RCC 7860 (cell line): ENCODE measurements at regions not wholly inside any gene's neighbourhood (a gene's known extent, or its start where the extent isn't known, plus 50 kb on each side); places are given as distances from the start of the nearest gene placed in this dataset.

Experiments used
- DNase-seq: peaks from one replicate; pipeline ENCODE4 v3.0.0-alpha.2; 2015; ENCODE audit warnings: low spot score
- FAIRE-seq: peaks from 2 replicates; lab custom pipeline; 2012; peaks lifted over from hg19 to GRCh38; lab: Jason Lieb, UNC

DNA sequence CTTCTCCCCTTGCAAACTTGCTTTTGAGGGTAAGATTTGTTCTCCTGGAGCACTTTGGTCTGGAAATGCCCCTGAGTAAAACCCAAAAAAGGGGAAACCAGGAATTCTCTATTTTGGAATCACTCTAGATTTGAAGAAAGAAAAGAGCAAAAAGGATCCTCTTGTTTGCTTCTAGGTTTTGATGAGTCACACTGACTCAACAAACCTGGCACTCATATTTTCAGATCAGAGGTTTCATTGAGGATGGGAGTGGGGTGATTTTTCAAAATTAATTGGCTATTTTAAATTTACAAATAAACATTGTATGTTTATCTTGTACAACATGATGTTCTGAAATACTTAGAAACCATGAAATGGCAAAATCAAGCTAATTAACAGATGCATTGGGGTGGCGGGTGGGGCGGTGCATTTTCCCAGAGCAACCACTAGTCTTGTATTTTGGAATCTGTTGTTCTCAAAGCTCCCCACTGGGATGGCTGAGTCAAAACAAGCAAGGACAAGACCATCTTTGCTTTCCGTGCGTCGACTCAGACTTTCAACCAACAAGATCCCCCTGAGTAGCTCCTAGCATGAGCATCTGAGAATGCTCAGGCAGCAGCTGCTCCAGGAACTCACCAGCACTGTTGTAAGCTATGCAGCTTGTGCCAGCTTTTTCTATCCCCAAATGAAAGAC, 451.4 kb downstream of the WDR72 start:
- FAIRE-seq (no peak), DNase-seq (no peak)

DNA sequence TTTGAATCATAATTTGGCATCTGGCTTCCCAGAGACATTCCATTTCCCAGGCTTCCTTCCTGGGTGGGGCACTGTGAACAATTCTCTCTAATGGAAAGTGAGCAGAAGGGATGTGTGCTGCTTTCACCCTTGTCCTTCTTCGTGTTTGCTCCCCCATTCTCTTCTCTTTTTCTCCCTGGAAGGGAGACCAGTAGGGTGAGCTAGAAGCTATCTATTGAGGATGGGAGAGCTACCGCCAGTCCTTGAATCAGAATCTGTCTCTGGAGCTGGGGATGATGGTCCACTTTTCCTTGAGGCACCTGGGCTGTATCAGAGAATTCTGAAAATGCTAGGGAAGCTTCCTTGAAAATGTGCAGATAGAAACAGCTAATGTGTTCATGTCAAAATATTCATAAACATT, 453.9 kb downstream of the WDR72 start:
- FAIRE-seq, result no peak
- DNase-seq, result no peak

DNA sequence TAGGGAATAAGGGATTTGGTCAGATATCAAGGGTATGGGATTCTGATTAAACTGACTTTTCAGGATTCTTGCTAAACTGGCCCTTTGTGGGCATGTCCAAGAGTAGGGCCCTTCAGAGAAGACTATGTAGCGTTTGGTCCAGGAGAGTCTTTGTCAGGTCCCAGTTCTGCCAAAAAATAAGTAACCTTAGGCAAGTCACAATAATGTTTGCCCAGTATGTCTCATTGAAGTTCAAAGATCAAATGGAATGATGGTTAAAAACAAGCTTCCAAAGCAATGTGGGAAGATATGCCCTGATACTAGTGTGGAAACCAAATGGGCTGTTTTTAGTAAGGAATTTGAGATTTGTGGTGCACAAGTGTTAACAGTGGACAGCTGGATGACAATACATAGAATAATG, 454.4 kb downstream of the WDR72 start:
- FAIRE-seq, result no peak

DNA sequence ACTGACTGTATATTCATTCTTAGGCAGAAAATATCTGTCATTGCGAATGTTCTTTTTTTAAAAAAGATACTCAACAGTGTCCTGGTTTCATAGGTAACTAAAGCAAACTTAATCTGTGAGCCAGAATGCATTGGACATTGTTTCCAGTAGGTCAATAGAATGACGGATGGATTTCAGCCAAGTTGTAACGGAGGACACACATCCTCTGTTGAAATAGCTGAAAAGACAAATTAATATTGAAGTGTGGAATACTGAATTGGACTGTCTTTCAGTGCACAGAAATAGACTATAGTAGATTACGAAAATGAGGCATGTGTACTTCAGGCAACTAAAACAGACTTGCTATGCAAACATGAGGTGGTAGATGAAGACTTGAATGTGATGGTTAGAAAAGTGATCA, 461.6 kb downstream of the WDR72 start:
- no peak for DNase-seq

More for the DNA sequence above, 454.4 kb downstream of the WDR72 start:
- no peak for DNase-seq

DNA sequence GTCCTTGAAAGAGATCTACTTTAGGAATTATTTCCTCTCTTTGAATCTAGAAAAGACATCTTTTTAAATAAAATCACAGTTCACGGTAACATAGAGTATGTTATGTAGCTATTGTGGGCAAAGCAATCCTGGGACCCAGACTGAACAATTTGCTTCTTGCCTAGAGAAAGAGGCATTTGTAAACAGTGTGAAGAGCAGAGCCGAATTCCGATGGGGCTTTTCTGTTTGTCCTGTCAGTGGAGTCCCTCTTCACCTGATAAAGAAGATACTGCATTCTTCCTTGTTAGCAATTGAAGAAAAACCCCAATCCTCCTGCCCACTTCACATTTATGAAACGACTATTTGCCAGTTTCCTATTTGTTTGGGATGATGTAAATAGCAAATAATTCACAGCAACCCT, 462.9 kb downstream of the WDR72 start:
- FAIRE-seq (no peak), DNase-seq (no peak)

More for the DNA sequence above, 461.6 kb downstream of the WDR72 start:
- FAIRE-seq, result no peak

DNA sequence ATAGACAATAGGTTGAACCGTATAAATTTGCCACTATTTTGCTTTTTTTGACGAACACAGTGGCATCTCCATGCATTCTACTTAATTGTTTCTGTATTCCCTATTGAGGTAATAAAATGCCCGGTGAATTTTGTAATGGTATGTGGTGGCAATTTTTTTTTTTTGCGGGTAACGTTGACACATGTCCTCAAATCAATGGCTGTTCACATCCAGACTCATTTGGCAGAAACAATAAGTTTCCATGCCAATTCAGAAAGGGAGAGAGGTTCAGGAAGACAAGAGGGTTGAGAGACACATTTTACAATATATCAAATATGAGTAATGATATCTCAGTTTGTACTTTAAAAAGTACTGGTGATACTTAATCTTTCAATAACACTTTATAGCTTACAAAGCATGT, 463.9 kb downstream of the WDR72 start:
- FAIRE-seq, result no peak

DNA sequence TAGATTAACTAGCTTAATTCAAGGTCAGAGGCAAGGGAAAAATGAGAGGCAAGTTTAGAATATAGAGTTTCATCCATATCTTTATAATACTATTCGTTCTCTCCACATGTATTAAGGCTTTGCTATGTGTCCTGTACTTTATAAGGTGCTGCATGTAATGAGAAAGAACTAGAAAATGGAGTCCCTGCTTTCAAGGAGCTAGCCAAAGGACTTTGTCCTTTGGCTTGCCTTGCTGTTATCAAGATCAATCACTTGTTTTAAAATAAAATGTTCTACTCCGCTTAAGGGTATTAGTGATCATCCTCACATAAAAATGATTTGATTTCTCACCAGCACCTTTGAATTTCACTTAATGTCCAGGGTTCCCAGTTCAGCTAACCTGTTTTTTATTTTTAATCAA, 470.9 kb downstream of the WDR72 start:
- DNase-seq, result no peak
- FAIRE-seq, result no peak

More for the DNA sequence above, 463.9 kb downstream of the WDR72 start:
- DNase-seq, result no peak

DNA sequence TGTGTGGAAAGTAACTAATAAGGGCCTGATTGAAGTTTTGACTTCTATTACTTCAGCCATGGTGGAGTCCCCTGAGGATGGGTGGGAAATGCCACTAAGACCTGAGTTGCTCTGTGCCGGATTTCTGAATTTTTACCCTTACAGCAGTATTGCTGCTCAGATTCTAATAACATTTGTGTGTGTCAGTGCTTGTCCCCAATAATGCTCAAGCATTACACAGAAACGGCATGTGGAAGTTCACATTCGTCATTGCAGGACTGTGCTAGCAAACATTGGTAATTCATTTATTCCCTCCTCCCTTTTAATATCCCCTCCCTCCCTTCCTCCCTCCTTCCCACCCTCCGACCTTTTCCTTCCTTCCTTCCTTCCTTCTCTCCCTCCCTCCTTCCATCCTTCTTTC, 484.5 kb upstream of the ONECUT1 start:
- FAIRE-seq (no peak), DNase-seq (no peak)

DNA sequence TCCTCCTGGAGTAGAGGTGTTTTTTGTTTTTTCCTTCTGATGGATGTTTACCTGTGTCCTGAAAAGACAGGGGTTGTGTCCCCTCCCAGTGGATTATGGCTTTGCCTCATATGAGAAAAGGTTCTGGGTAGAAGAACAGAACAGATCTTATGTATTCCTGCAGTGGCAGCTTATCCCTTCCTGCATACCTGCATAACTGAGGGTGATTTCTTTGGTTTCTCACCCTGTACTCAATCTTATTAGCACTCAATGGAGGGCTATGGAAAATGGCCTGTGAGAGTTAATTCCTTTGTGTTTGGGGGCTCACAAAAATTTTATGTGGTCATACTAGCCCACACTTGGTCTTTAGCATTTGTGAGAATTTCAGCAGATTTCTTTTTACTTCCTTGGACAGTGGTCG, 482.0 kb upstream of the ONECUT1 start:
- DNase-seq, result no peak
- FAIRE-seq, result no peak

DNA sequence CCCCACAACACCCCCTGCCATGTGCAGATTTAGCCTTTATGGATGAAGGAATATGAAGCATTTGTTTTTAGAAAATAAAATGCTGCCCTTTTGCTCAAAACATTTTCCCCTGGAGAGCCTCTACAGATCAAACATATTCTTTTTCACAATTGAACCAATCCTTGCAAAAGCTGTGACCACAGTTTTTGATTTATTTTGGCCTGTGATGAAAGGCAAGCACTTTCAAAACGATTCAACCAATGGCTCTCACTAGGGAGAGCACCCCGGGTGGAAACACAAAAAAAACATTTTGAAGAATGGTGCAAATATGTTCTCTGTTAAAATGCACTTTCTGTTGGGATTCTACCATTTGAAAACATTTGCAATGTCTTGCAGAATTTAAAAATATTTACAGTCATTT, 476.0 kb upstream of the ONECUT1 start:
- FAIRE-seq, result no peak
- no peak for DNase-seq

DNA sequence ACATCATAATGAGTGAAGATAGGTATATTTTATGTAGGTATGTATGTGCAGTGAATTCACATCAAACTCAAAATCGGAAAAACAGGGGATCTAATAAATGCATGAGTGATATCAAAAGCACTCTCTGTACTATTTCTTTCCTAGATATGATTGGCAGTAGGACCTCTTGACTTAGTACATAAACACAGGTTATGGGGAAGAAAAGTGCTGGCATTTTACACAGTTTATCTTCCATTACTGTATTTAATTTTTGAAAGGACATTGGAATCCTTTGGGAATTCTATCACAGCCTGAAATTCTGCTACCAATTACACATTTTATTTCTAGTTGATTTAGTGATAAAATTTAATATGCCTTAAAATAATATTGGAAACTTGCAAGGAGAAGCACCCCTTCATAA, 470.5 kb upstream of the ONECUT1 start:
- FAIRE-seq, result no peak
- DNase-seq, result no peak

DNA sequence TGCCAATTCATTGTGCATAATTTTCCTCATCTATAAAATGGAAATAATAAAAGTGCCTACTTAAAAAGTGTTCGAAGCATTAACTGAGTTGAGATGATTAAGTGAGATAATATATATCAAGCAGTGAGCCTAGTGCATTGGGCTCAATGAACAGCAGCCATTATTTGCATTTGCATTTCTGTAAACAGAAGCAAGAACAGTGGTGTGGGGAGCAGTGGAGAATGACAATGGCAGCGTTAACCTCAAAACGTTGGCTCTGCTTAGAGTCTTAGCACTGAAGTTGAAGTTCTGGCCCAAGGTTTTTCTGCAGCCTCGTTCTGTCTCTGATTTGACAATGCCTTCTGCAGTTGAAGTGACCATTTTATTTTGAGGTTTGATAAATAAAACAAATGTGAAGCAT, 466.3 kb upstream of the ONECUT1 start:
- no peak for DNase-seq
- FAIRE-seq, result no peak

DNA sequence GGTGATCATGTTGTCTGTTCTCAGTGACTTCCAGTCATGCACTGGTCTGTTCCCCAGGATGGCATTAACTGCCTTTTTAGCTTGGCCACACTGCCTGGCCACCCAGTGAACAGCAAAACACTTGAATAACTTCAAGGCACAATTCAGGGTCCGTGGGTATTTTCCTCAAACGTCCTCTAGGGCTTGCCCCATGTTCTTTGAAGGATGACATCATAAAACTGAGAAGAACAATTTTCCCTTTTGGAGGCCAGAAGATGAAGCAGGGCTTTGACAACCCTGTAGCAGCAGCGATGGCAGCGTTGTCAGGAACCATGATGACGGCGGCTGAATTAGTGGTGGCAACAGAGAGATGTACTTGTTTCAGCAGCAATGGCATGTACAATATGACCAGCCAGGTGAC, 465.9 kb upstream of the ONECUT1 start:
- FAIRE-seq (no peak), DNase-seq (no peak)

DNA sequence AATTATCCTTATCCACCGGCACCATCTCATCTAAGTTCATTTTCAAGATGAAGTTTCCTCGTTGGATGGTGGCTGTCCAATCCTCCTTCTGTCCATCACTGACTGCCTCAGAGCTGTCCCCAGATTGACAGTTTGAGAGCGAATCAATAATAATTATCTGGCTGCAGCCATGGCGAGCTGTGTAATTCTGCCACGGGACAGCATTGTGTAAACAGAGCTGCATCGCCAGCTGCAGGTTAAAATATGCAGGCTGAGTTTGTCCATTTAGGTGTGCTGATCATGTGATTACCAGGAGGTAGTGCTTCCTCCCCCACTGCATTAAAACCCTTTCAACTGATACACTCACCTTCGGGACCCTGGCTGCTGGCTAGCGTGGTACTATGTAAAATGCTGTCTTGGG, 461.9 kb upstream of the ONECUT1 start:
- no peak for DNase-seq
- FAIRE-seq, result no peak

DNA sequence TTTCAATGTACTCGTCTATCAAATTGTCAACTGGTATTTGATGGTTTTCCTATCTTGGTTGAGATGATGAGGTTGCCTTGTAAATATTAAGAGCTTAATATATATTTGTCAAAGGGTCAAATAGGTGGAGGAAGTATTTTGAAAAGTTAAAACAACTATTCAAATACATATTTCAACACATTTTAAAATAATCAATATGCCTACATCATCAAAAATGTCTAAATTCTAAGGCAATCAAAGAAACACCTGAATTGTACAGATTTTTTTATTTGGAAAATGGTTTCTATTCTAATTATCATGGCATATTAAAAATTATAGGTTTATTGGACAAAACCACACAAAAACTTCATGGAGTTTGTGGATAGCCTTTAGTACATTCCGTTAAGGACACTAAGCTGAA, 461.4 kb upstream of the ONECUT1 start:
- FAIRE-seq (no peak), DNase-seq (no peak)

DNA sequence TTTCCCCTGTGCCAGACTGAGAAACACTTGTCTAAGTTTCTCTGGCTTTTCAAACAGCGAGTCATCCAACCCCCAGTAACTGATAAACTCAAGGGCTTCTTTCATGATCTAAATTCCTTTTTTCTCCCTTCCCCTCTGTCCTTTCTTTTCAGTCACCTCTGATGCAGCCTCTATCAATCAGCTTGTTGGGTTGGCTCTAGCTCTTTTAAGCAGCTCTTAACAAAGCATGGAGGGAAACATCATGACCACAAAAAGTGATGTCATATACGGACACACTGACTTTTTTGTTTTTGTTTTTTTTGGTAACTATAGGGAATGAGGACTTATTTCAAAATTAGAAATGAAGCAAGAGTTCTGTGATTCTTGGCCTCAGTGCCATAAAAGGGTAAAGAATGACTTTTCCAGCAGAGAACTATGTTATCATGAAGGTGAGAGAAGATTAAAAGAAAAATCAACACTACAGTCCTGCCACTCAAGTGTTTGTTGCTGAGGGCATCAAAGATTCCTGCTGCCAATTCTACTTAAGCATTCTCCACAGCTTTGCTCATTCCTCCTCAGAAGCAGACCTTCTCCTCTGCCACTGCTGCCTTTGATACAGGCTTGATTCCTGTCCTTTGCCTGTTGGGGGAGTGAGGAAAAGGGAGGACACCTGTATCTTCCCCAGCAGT, 457.0 kb upstream of the ONECUT1 start:
- FAIRE-seq, result no peak
- no peak for DNase-seq

DNA sequence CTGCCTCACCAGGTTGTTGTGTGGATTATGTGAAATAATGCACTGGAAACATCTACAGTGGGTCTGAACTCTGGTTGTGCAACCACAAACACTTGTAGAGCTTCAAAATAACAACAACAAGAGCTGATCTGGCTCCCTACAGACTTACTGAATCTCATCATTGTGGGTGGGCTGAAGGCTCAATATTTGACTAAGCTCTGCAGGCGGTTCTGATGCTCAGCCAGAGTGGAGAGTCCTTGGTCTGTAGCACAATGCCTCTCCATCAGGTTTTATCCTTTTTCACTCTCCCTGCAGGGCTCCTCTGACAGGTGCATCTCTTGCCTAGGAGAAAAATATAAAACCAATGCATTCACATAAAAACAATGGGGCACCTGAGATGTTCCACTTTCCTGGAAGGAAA, 456.3 kb upstream of the ONECUT1 start:
- no peak for DNase-seq
- FAIRE-seq, result no peak

DNA sequence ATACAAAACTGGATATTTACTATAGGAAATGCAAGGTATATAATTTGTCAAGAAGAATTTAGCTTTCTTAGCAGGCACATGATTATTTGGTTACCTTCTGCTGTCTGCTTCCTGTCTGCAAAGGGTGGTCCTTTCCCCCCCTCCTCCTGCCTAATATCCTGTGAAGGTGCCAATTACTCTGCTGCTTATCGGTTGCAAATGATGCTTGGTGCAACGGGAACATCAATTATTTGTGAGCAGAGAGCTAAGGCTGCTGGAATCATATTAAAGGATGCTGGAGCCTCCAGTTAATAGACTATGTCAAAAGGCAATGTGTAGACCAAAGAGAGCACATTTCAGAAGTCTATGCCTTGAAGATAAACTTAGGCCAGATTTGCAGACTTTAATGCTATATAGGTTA, 443.7 kb upstream of the ONECUT1 start:
- no peak for DNase-seq
- FAIRE-seq, result no peak

DNA sequence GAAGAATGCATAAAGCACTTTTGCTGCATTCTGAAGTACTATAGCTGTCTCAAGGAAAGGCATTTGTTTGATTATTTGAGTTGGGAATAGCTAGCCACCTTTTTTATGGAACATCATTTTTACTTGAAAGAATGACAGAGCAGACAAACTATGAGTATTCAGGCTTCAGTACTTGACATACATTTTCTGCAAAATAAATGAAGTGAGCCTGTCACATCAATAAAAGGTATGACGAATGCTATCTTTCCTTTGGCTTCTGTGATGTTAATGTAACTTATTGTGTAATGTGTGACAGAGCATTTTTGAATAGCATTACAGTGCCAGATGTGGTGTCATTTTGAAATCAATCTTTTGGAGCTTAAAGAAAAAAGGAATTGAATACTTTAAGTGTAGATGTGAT, 440.3 kb upstream of the ONECUT1 start:
- DNase-seq (no peak), FAIRE-seq (no peak)

DNA sequence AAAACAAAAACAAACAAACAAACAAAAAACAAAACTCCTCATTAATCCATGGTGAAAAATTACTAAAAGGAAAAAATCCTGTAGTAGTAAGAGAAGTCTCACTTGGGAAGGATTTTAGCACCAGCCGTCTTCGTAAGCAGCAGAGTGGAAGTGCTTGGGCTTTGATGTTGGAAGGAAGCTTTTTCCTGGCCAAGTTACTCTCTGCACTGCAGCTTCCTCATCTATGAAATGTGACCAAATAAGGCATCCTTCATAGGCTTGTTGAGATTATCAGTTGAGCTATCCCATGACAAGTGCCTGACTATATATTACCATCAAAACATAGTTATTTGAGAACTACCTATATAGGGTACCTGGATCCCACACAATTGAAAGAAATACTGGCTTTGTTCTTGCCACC, 436.4 kb upstream of the ONECUT1 start:
- DNase-seq (no peak), FAIRE-seq (no peak)

DNA sequence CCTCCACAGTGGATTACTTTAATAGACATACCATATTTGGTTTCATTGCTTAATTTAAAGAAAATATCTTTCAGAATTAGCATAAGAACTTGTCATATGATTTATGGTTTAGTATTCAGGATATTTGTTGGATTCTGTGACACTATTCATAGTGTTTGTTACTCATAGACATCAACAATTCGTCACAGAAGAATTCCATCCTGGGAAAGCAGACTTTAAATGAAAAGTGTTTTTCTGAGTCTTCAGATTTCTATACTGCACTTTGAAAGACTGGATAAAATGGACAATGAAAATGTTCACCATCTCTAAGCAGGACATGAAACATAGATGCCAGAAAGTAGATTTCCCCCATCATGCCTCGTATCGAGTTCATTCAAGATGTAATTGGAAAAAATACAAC, 435.6 kb upstream of the ONECUT1 start:
- FAIRE-seq (no peak), DNase-seq (no peak)

DNA sequence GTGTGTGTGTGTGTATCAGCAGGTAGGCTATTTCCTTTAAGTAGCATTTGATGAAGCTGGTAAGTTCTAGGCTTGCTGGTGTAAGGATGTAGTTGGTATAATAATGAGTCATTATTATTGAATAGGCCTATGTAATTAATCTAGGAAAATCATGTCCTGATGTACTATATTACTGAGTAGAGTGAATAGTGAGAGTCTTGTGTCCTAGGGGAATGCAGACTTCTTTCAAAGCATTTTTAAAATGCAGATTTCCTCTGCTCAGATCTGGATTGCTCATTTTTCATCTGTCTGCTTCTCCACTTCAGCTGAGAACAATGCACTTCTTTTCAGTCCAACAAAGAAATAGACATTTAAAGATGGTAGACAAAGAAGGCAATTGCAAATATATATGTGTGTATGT, 434.2 kb upstream of the ONECUT1 start:
- DNase-seq, result no peak
- FAIRE-seq, result no peak

DNA sequence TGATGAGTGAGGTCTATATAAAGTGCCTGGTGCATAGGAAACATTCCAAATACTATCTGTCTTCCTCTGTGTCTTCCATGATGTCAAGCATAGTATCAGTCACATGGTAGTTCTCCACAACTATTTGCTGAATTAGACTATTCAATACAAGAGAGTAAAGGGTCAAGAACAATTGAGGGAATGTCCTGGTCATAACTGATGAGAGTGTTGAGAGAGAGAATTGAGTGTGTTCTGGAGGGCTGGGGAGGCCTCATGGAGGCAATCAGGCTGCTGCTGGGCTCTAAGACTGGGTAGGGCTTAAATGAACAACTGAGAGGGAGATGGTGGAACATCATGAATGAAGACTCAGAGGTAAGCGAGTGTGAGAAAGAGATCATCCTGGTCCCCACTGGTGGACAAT, 433.7 kb upstream of the ONECUT1 start:
- no peak for FAIRE-seq
- no peak for DNase-seq
